Chondrocyte (in vitro differentiated cells): ENCODE measurements at regions not wholly inside any gene's neighbourhood (a gene's known extent, or its start where the extent isn't known, plus 50 kb on each side); places are given as distances from the start of the nearest gene placed in this dataset.

Source experiments
- DNase-seq: peaks from one replicate; pipeline ENCODE4 v3.0.0; 2021; ENCODE audit warnings: mixed read lengths, low spot score
- H3K27ac Mint-ChIP-seq: one replicate; pipeline ENCODE4 v1.8.0; 2021; ENCODE audit warnings: mild to moderate bottlenecking, moderate library complexity, mixed read lengths; ENCODE audit not compliant: unreplicated experiment
- H3K27me3 Mint-ChIP-seq: 2 replicates; pipeline ENCODE4 v1.8.0; 2021; ENCODE audit warnings: low read depth, mixed read lengths
- H3K36me3 Mint-ChIP-seq: 2 replicates; pipeline ENCODE4 v1.8.0; 2021; ENCODE audit warnings: low read depth, mixed read lengths
- H3K4me1 Mint-ChIP-seq: 2 replicates; pipeline ENCODE4 v1.8.0; 2021; ENCODE audit warnings: low read depth, mild to moderate bottlenecking, mixed read lengths
- H3K4me3 Mint-ChIP-seq: one replicate; pipeline ENCODE4 v1.8.0; 2021; ENCODE audit warnings: mild to moderate bottlenecking, moderate library complexity, mixed read lengths; ENCODE audit not compliant: unreplicated experiment
- H3K9me3 Mint-ChIP-seq: 2 replicates; pipeline ENCODE4 v1.8.0; 2021; ENCODE audit warnings: low read depth, mixed read lengths
- TF ChIP-seq, protein P1 (sequence below): fragments of 200-600 bp; sonication (generic); IDR thresholded peaks from 2 replicates; pipeline ENCODE4 v1.5.0; 2021; ENCODE audit warnings: antibody characterized with exemption, mild to moderate bottlenecking, moderate library complexity

- Mint-ChIP-seq H3K4me3 (no peak overlapping the region), H3K9me3 (no peaks in the 10 kb centered on the region), H3K27me3 (peaks cover 8% of the 10 kb centered on the region), H3K36me3 (no peaks in the 10 kb centered on the region), H3K27ac (no peak overlapping the region), H3K4me1 (no peaks in the 10 kb centered on the region)
- TF ChIP-seq, protein P1, sequence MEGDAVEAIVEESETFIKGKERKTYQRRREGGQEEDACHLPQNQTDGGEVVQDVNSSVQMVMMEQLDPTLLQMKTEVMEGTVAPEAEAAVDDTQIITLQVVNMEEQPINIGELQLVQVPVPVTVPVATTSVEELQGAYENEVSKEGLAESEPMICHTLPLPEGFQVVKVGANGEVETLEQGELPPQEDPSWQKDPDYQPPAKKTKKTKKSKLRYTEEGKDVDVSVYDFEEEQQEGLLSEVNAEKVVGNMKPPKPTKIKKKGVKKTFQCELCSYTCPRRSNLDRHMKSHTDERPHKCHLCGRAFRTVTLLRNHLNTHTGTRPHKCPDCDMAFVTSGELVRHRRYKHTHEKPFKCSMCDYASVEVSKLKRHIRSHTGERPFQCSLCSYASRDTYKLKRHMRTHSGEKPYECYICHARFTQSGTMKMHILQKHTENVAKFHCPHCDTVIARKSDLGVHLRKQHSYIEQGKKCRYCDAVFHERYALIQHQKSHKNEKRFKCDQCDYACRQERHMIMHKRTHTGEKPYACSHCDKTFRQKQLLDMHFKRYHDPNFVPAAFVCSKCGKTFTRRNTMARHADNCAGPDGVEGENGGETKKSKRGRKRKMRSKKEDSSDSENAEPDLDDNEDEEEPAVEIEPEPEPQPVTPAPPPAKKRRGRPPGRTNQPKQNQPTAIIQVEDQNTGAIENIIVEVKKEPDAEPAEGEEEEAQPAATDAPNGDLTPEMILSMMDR: no peak
- DNase-seq: no peak
These were observed 1399.9 kb upstream of the SLC39A10 start for GRCh38 chr2:194257095-194257494.

- Mint-ChIP-seq H3K27ac (no peak overlapping the region), H3K36me3 (no peaks in the 10 kb centered on the region), H3K4me3 (no peak overlapping the region), H3K27me3 (peaks cover 8% of the 10 kb centered on the region), H3K4me1 (no peaks in the 10 kb centered on the region), H3K9me3 (no peaks in the 10 kb centered on the region)
- TF ChIP-seq, protein P1: no peak
- no peak for DNase-seq
These were observed 1403.3 kb upstream of the SLC39A10 start for GRCh38 chr2:194253528-194254259.

GRCh38 chr2:194252127-194252526, 1404.9 kb upstream of the SLC39A10 start:
- TF ChIP-seq, protein P1: no peak
- no peaks in the 10 kb centered on the region for H3K9me3 Mint-ChIP-seq
- H3K27me3 Mint-ChIP-seq: peaks cover 11% of the 10 kb centered on the region
- H3K4me3 Mint-ChIP-seq: no peak overlapping the region
- no peaks in the 10 kb centered on the region for H3K36me3 Mint-ChIP-seq
- H3K4me1 Mint-ChIP-seq: no peaks in the 10 kb centered on the region
- H3K27ac Mint-ChIP-seq: no peak overlapping the region
- DNase-seq: no peak

DNA sequence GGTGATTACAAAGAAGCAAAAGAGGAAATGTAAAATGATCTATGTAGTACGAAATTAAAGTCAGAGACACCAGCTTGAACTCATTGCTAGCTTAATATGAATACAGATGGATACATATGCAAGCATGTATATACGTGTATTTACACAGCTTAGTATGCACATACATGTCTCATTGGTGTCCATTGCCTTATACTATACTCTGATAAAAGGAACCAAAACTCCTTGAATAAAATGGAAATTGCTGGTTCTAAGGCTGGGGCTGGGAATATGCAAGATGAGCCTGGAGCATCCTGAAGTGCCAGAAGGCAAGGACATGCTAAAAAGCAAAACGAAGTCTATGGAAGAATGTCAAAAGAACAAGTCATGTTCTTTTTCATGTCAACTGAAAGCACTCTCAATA, 1424.4 kb upstream of the SLC39A10 start:
- no peaks in the 10 kb centered on the region for H3K9me3 Mint-ChIP-seq
- H3K27me3 Mint-ChIP-seq: peaks cover 25% of the 10 kb centered on the region
- no peak overlapping the region for H3K4me3 Mint-ChIP-seq
- no peaks in the 10 kb centered on the region for H3K36me3 Mint-ChIP-seq
- TF ChIP-seq, protein P1: no peak
- H3K4me1 Mint-ChIP-seq: no peaks in the 10 kb centered on the region
- no peak for DNase-seq
- H3K27ac Mint-ChIP-seq: no peak overlapping the region

GRCh38 chr2:194223218-194223617, 1433.8 kb upstream of the SLC39A10 start:
- H3K36me3 Mint-ChIP-seq: no peaks in the 10 kb centered on the region
- DNase-seq: no peak
- H3K4me3 Mint-ChIP-seq: no peak overlapping the region
- H3K27me3 Mint-ChIP-seq: peaks cover 12% of the 10 kb centered on the region
- TF ChIP-seq, protein P1: no peak
- H3K9me3 Mint-ChIP-seq: no peaks in the 10 kb centered on the region
- no peak overlapping the region for H3K27ac Mint-ChIP-seq
- no peaks in the 10 kb centered on the region for H3K4me1 Mint-ChIP-seq
